HT1080 (cell line): ENCODE measurements at regions not wholly inside any gene's neighbourhood (a gene's known extent, or its start where the extent isn't known, plus 50 kb on each side); places are given as distances from the start of the nearest gene placed in this dataset.
"Not testable (repeated sequence)": the region's sequence is repeated elsewhere in the genome, so short reads cannot be mapped to it uniquely, and the experiment has no call there.

Source experiments
- DNase-seq: peaks from one replicate; pipeline ENCODE4 v3.0.0-alpha.2; 2015; ENCODE audit warnings: low read depth

GRCh38 chr3:25844891-25845290 is 55.0 kb downstream of the OXSM start:
- DNase-seq: no peak

- DNase-seq: no peak
Observed at GRCh38 chr3:25846282-25846681, 56.4 kb downstream of the OXSM start.

- no peak for DNase-seq
Observed at GRCh38 chr3:25849091-25849490, 59.2 kb downstream of the OXSM start.

GRCh38 chr3:25849641-25850385 is 59.9 kb downstream of the OXSM start:
- no peak for DNase-seq

GRCh38 chr3:25851693-25852259 is 61.9 kb downstream of the OXSM start:
- not testable (repeated sequence) for DNase-seq

GRCh38 chr3:25854214-25854613 is 64.3 kb downstream of the OXSM start:
- no peak for DNase-seq

- DNase-seq: peak; percentile 80
Observed at GRCh38 chr3:25854635-25855034, 64.7 kb downstream of the OXSM start.

GRCh38 chr3:25855266-25855784 is 65.4 kb downstream of the OXSM start:
- no peak for DNase-seq

- DNase-seq: peak; percentile 39
Observed at GRCh38 chr3:25856902-25857518, 67.1 kb downstream of the OXSM start.

- no peak for DNase-seq
Observed at GRCh38 chr3:25861566-25861965, 71.7 kb downstream of the OXSM start.

- no peak for DNase-seq
Observed at GRCh38 chr3:25863011-25863415, 73.1 kb downstream of the OXSM start.

- no peak for DNase-seq
Observed at GRCh38 chr3:25863416-25863959, 73.6 kb downstream of the OXSM start.

- DNase-seq: peak; percentile 57
Observed at GRCh38 chr3:25870452-25870851, 80.6 kb downstream of the OXSM start.

- DNase-seq: no peak
Observed at GRCh38 chr3:25872200-25872877, 82.4 kb downstream of the OXSM start.

GRCh38 chr3:25883492-25883891 is 93.6 kb downstream of the OXSM start:
- no peak for DNase-seq

GRCh38 chr3:25884981-25885380 is 95.1 kb downstream of the OXSM start:
- DNase-seq: no peak

GRCh38 chr3:25885544-25885943 is 95.7 kb downstream of the OXSM start:
- peak; percentile 70 for DNase-seq

- no peak for DNase-seq
Observed at GRCh38 chr3:25887907-25888306, 98.0 kb downstream of the OXSM start.

- DNase-seq: no peak
Observed at GRCh38 chr3:25888892-25889524, 99.1 kb downstream of the OXSM start.

- DNase-seq: no peak
Observed at GRCh38 chr3:25889525-25889917, 99.6 kb downstream of the OXSM start.

GRCh38 chr3:25894101-25894500 is 104.2 kb downstream of the OXSM start:
- DNase-seq: no peak
